Small intestine (tissue), 7 donors: ENCODE measurements at regions not wholly inside any gene's neighbourhood (a gene's known extent, or its start where the extent isn't known, plus 50 kb on each side); places are given as distances from the start of the nearest gene placed in this dataset.

Experiments used
- DNase-seq, 2 donors: peaks; one replicate each; pipeline versions ENCODE4 v3.0.0 to v3.0.0-alpha.2; 2013
- FAIRE-seq: peaks from 2 replicates; lab custom pipeline; 2012; peaks lifted over from hg19 to GRCh38; lab: Jason Lieb, UNC
- H3K27ac ChIP-seq, 3 donors: one replicate each; pipeline ENCODE4 v1.5.1; 2013; ENCODE audit warnings: low read length in 2 of 3, mild to moderate bottlenecking in 2 of 3, control low read depth in 1 of 3, inconsistent platforms in 1 of 3, low read depth in 1 of 3, moderate library complexity in 1 of 3
- H3K27me3 ChIP-seq, 3 donors: one replicate each; pipeline ENCODE4 v1.6.1; 2013; ENCODE audit warnings: low read length in 3 of 3, inconsistent platforms in 1 of 3; ENCODE audit not compliant: control insufficient read depth in 3 of 3, insufficient read depth in 3 of 3
- H3K36me3 ChIP-seq, 3 donors: one replicate each; pipeline ENCODE4 v1.6.1; 2013; ENCODE audit warnings: low read length in 3 of 3, inconsistent platforms in 1 of 3, low read depth in 1 of 3, mild to moderate bottlenecking in 1 of 3, moderate library complexity in 1 of 3; ENCODE audit not compliant: control insufficient read depth in 3 of 3, insufficient read depth in 2 of 3
- H3K4me1 ChIP-seq, 3 donors: one replicate each; pipeline ENCODE4 v1.6.1; 2013; ENCODE audit warnings: low read length in 2 of 3, inconsistent platforms in 1 of 3, low read depth in 1 of 3, mild to moderate bottlenecking in 1 of 3, moderate library complexity in 1 of 3; ENCODE audit not compliant: control insufficient read depth in 3 of 3, insufficient read depth in 2 of 3
- H3K4me3 ChIP-seq, 3 donors: one replicate each; pipeline ENCODE4 v1.5.1; 2013; ENCODE audit warnings: low read length in 3 of 3, control low read depth in 1 of 3, inconsistent platforms in 1 of 3, low read depth in 1 of 3, mild to moderate bottlenecking in 1 of 3, moderate library complexity in 1 of 3
- H3K9me3 ChIP-seq, 2 donors: one replicate each; pipeline ENCODE4 v1.6.1; 2013; ENCODE audit warnings: low read depth in 1 of 2, low read length in 1 of 2; ENCODE audit not compliant: control insufficient read depth in 2 of 2, insufficient read depth in 1 of 2
- WGBS, 3 donors: extraction: QIAGEN DNeasy Blood & Tissue Kit; methylation state at CpG; one replicate each; pipeline ENCODE4 v1.1.7; 2013; 5-methylcytosine and 5-hydroxymethylcytosine counted together
- donor health status: healthy with polysubstance abuse.
- donor health status: control.
- donor health status: control.
- donor health status: Bipolar disorder and iron deficiency.
- donor health status: healthy.

DNA sequence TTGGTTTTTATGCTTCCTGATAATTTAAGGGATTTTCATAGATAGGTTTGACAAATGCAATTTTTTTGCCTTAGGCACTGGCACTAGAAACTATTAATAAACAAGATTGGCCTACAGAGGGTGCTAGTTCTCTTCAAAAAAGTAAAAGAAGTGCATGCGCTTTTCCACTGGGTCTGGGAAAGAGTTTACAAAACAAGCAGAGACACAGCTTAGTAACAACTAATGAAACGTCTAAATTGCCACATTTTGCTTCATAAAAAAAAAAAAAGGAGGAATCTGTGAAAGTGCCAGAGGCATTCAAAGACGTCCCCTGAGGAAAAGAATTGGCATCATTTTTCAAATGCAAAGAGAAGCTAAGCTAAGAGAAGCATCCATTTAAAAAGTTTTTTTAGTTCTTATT, 58.3 kb upstream of the EEA1 start:
- Histone ChIP-seq H3K27me3 (no peaks in the 10 kb centered on the region), H3K9me3 (peaks cover 0 to under 1% of the 10 kb centered on the region in 2 donors), H3K4me1 (peaks cover 0 to 15% (median 6%) of the 10 kb centered on the region in 3 donors), H3K4me3 (no peak overlapping the region), H3K27ac (peak overlapping the region in 1 of 3 donors; percentile 57), H3K36me3 (no peaks in the 10 kb centered on the region)
- DNase-seq (peak; percentile 78), FAIRE-seq (peak; percentile 5)
- 2 to 8% (median 3%) methylated on average over 3 of the region's 3 CpGs for WGBS, 3 donors

DNA sequence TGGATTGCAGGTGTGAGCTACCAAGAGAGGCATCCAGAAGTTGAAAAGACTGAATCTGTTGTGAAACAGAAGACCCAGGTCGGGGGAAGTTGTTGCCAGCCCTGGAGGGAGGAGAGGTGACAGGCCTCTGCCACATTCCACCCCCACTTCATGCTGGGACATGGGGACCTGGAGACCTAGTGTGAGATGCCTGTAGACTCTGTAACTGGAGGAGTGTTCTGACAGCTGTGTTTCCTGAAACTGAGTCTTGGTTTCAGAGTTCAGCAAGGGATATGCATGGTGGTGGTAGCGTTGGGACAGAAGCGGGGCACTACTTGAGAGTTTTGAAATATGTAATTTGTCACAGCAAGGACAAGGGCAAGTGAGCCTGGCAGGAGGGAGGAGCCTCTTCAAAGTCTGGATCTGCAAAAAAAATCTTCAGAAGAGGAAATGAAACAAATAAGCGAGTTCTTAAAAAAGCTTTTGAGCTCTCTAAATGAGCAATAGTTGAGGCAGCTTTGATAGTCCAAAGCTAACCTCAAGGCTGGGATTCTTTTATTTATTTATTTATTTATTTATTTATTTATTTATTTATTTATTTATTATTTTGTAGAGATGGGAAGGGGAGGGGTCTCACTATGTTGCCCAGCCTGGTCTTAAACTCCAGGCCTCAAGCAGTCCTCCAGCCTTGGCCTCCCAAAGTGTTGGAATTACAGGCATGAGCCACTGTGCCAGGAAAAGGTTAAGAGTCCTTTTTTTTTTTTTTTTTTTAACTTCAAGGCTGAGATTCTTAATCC, 58.9 kb upstream of the EEA1 start:
- DNase-seq: peak in 1 of 2 donors; percentile 42
- Histone ChIP-seq H3K4me3 (no peak overlapping the region), H3K27ac (peak overlapping the region in 2 of 3 donors; percentile 3 to 57)

GRCh38 chr12:92988622-92989130, 59.6 kb upstream of the EEA1 start:
- Histone ChIP-seq H3K9me3 (peaks cover 0 to 5% of the 10 kb centered on the region in 2 donors), H3K4me1 (peaks cover 0 to 15% (median 6%) of the 10 kb centered on the region in 3 donors), H3K27ac (no peak overlapping the region), H3K36me3 (no peaks in the 10 kb centered on the region), H3K4me3 (no peak overlapping the region), H3K27me3 (no peaks in the 10 kb centered on the region)
- WGBS, 3 donors: 15 to 42% (median 18%) methylated on average over 1 of the region's 1 CpG
- DNase-seq (peak; percentile 43 to 61), FAIRE-seq (no peak)

More for the DNA sequence above, 58.9 kb upstream of the EEA1 start:
- 42 to 68% (median 58%) methylated on average over 4 of the region's 4 CpGs for WGBS, 3 donors
- FAIRE-seq: no peak
- Histone ChIP-seq H3K27me3 (no peaks in the 10 kb centered on the region), H3K4me1 (peaks cover 0 to 15% (median 6%) of the 10 kb centered on the region in 3 donors), H3K9me3 (peaks cover 0 to 3% of the 10 kb centered on the region in 2 donors), H3K36me3 (no peaks in the 10 kb centered on the region)

DNA sequence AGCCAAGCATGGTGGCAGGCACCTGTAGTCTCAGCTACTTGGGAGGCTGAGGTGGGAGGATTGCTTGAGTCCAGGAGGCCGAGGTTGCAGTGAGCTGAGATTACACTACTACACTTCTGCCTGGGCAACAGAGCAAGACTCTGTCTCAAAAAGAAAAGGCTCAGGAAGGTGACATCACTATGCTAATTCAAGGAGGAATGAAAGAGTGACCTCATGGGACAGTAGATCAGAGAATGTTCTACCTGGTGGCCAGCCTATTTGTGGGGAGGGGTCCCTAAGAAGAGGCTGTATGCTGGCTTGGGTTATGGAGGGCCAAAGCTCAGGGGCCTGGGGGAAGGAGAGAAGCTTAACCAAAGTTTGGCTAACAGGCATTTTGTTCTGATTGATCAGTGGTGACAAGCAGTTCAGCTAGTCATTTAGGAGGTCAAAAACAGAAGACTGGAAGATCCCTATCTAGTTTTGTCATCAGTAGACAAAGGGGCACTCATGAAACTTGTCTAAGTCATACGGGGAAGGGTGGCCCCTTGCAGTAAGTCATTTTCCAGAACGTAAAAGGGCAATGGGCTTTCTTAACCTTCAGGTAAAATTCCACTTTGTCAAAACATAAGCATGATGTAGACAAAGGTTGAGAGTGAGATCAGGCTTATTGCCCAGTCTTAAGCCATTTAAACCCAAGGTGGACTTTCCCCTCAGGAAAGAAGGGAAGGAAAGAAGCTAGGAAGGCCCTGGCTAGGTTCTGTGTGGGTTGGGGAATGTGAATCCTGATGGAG, 60.8 kb upstream of the EEA1 start:
- Histone ChIP-seq H3K27ac (no peak overlapping the region), H3K4me1 (peaks cover 0 to 15% (median 6%) of the 10 kb centered on the region in 3 donors), H3K4me3 (no peak overlapping the region), H3K27me3 (no peaks in the 10 kb centered on the region), H3K36me3 (no peaks in the 10 kb centered on the region), H3K9me3 (peaks cover 0 to 5% of the 10 kb centered on the region in 2 donors)
- FAIRE-seq (no peak), DNase-seq (peak in 1 of 2 donors; percentile 31)
- 49 to 74% (median 62%) methylated on average over 3 of the region's 3 CpGs for WGBS, 3 donors

DNA sequence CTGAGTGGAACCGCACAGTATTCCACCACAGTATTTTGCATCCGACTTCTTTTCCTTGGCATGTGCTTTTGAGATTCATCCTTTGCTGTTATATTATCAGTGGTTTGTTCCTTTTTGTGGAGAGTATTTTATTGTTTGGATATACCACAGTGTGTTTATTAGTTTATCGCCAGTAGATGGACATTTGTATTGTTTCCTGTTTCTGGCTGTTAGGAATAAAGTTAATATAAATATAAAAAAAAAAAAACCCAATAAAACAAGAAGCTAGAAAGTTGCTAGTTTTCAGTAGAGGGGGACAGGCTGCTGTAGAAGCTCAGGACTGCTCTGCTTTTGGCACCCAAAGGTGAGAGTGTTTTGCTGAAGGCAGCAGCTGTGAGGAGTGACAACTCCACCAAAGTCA, 62.0 kb upstream of the EEA1 start:
- no peak overlapping the region for H3K27ac ChIP-seq
- H3K36me3 ChIP-seq: no peaks in the 10 kb centered on the region
- no peaks in the 10 kb centered on the region for H3K27me3 ChIP-seq
- 87 to 93% (median 89%) methylated on average over 3 of the region's 3 CpGs for WGBS, 3 donors
- DNase-seq (no peak), FAIRE-seq (no peak)
- H3K4me3 ChIP-seq: no peak overlapping the region
- peaks cover 0 to 5% of the 10 kb centered on the region in 2 donors for H3K9me3 ChIP-seq
- H3K4me1 ChIP-seq: peaks cover 0 to 15% (median 6%) of the 10 kb centered on the region in 3 donors

- H3K9me3 ChIP-seq: peaks cover 0 to 5% of the 10 kb centered on the region in 2 donors
- no peaks in the 10 kb centered on the region for H3K27me3 ChIP-seq
- FAIRE-seq (no peak), DNase-seq (no peak)
- H3K36me3 ChIP-seq: no peaks in the 10 kb centered on the region
- no peak overlapping the region for H3K4me3 ChIP-seq
- no peak overlapping the region for H3K27ac ChIP-seq
- peaks cover 0 to 15% (median 6%) of the 10 kb centered on the region in 3 donors for H3K4me1 ChIP-seq
Observed at GRCh38 chr12:92992041-92992440, 62.9 kb upstream of the EEA1 start.

DNA sequence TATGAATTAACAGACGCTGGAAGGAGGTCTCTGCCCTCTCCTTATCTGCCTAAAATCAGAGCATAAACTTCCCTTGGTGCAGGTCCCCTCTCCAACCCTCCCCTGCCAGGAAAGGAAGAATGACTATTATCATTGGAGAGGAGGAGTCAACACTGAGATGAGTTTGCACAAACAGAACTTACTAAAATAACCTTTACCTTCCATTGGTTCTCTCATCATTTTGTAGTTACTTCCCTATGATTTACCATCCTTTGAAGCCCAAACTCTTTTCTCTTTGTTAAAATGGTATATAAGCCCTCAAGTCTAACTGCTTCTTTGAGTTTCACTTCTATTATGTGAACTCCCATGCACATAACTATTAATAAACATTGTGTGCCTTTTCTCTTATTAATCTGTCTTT, 64.2 kb upstream of the EEA1 start:
- DNase-seq: no peak
- no peaks in the 10 kb centered on the region for H3K36me3 ChIP-seq
- WGBS, 3 donors: 88 to 96% (median 91%) methylated on average over 1 of the region's 1 CpG
- H3K27me3 ChIP-seq: no peaks in the 10 kb centered on the region
- H3K4me3 ChIP-seq: no peak overlapping the region
- H3K4me1 ChIP-seq: peaks cover 0 to 7% (median 0%) of the 10 kb centered on the region in 3 donors
- H3K27ac ChIP-seq: no peak overlapping the region
- no peak for FAIRE-seq
- H3K9me3 ChIP-seq: peaks cover 0 to 5% of the 10 kb centered on the region in 2 donors

GRCh38 chr12:92995258-92995903, 66.3 kb upstream of the EEA1 start:
- no peak overlapping the region for H3K27ac ChIP-seq
- WGBS, 3 donors: 78 to 93% (median 88%) methylated on average over 7 of the region's 7 CpGs
- no peak overlapping the region for H3K4me3 ChIP-seq
- no peak for DNase-seq
- no peaks in the 10 kb centered on the region for H3K27me3 ChIP-seq
- peaks cover 0 to 4% (median 0%) of the 10 kb centered on the region in 3 donors for H3K4me1 ChIP-seq
- no peaks in the 10 kb centered on the region for H3K36me3 ChIP-seq
- peaks cover 0 to 5% of the 10 kb centered on the region in 2 donors for H3K9me3 ChIP-seq
- no peak for FAIRE-seq
